ENCODE measurements at regions not wholly inside any gene's neighbourhood (a gene's known extent, or its start where the extent isn't known, plus 50 kb on each side); places are given as distances from the start of the nearest gene placed in this dataset.

GRCh38 chr15:38080651-38081275, 146.3 kb downstream of the TMCO5A start:
- Histone ChIP-seq H3K36me3 (ENCODE audit: control insufficient read depth in 1 of 2, insufficient read depth in 2 of 2, low read length in 2 of 2) (no peaks in the 10 kb centered on the region), H3K27me3 (ENCODE audit: insufficient read depth, low read length) (no peaks in the 10 kb centered on the region), H3K9me3 (ENCODE audit: control insufficient read depth in 1 of 2, insufficient read depth in 1 of 2, low read depth in 1 of 2, low read length in 2 of 2) (no peaks in the 10 kb centered on the region), H3K4me2 (ENCODE audit: low read length) (no peak overlapping the region), H3K4me1 (ENCODE audit: control insufficient read depth in 1 of 2, insufficient read depth in 2 of 2, low read length in 2 of 2) (no peaks in the 10 kb centered on the region), H3K79me2 (ENCODE audit: insufficient read depth, low read length) (no peaks in the 10 kb centered on the region), H3K9ac (ENCODE audit: low read length) (no peak overlapping the region), H4K20me1 (ENCODE audit: insufficient read depth) (no peaks in the 10 kb centered on the region), H2AFZ (ENCODE audit: low read depth, low read length, poor library complexity, severe bottlenecking) (no peak overlapping the region), H3K4me3 (replicated peaks in 1 of 2; ENCODE audit: low read depth in 1 of 2, low read length in 2 of 2) (no peak overlapping the region), H3K27ac (ENCODE audit: low read depth, low read length) (no peak overlapping the region), H3K9me2 (ENCODE audit: insufficient read depth) (no peaks in the 10 kb centered on the region)
- ChIA-PET CTCF (no interaction called here), POLR2A (no interaction called here), RAD21 (ENCODE audit: low non-redundant PET in 1 of 2, low total read pairs in 2 of 2, uncharacterized antibody in 2 of 2, unreplicated experiment in 2 of 2) (no interaction called here)
- no peak for ATAC-seq
- TF ChIP-seq TCF7L2 (IDR thresholded peaks at IDR 0.05; ENCODE audit: borderline replicate concordance, extremely low read depth, insufficient read depth, insufficient read length) (no peak), ZBTB33 (IDR thresholded peaks at IDR 0.05; ENCODE audit: extremely low read depth, insufficient replicate concordance, low read length) (no peak), RAD21 (IDR thresholded peaks at IDR 0.05; ENCODE audit: low read depth) (no peak), SIN3A (IDR thresholded peaks at IDR 0.05; ENCODE audit: low read depth) (no peak), POLR2AphosphoS5 (IDR thresholded peaks at IDR 0.05; ENCODE audit: low read depth, low read length) (no peak), ZFX (IDR thresholded peaks at IDR 0.05) (no peak), EGR1 (IDR thresholded peaks at IDR 0.05; ENCODE audit: low read depth) (no peak)
- no TSS peak for BruUV-seq (replicated peaks)
- intact Hi-C loops (cut with micrococcal nuclease) = no loop called here
- no peak for DNase-seq (ENCODE audit: low read depth, low spot score)

DNA sequence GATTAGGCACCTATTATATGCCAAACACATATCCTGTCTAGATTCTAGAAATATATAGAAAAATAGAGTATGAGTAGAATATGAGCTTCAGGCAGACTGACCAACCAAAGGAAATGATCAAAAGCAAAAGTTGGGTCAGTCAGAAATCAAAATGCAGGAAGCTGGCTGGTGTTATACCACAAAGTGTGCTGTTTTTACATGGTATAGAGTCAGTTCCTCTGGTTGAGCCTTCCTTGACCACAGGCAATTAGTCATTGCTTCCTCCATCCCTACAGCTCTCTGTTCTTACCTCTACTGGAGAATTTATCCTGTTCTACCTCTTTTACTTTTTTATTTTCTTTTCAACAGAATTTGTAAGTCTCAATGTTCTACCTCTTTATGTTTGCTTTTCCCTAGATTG, 149.8 kb downstream of the TMCO5A start:
- 0 out of 2 replicates have a peak, but pooled peaks cover 6% of the 10 kb centered on the region for H3K27me3 ChIP-seq (ENCODE audit: insufficient read depth, low read length)
- no TSS peak for BruUV-seq (replicated peaks)
- RAD21 ChIA-PET (ENCODE audit: low non-redundant PET in 1 of 2, low total read pairs in 2 of 2, uncharacterized antibody in 2 of 2, unreplicated experiment in 2 of 2) = no interaction called here
- no peaks in the 10 kb centered on the region for H3K9me3 ChIP-seq (ENCODE audit: control insufficient read depth in 1 of 2, insufficient read depth in 1 of 2, low read depth in 1 of 2, low read length in 2 of 2)
- H3K9me2 ChIP-seq (ENCODE audit: insufficient read depth) = no peaks in the 10 kb centered on the region
- ATAC-seq (no peak), DNase-seq (ENCODE audit: low read depth, low spot score) (no peak)
- H3K4me1 ChIP-seq (ENCODE audit: control insufficient read depth in 1 of 2, insufficient read depth in 2 of 2, low read length in 2 of 2) = no peaks in the 10 kb centered on the region
- no peaks in the 10 kb centered on the region for H4K20me1 ChIP-seq (ENCODE audit: insufficient read depth)
- CTCF ChIA-PET = no interaction called here
- no peaks in the 10 kb centered on the region for H3K79me2 ChIP-seq (ENCODE audit: insufficient read depth, low read length)
- intact Hi-C loops (cut with micrococcal nuclease) = no loop called here
- H3K4me3 ChIP-seq (replicated peaks in 1 of 2; ENCODE audit: low read depth in 1 of 2, low read length in 2 of 2) = no peak overlapping the region
- H2AFZ ChIP-seq (ENCODE audit: low read depth, low read length, poor library complexity, severe bottlenecking) = no peak overlapping the region
- no peak overlapping the region for H3K9ac ChIP-seq (ENCODE audit: low read length)
- no peaks in the 10 kb centered on the region for H3K36me3 ChIP-seq (ENCODE audit: control insufficient read depth in 1 of 2, insufficient read depth in 2 of 2, low read length in 2 of 2)
- no peak overlapping the region for H3K4me2 ChIP-seq (ENCODE audit: low read length)
- H3K27ac ChIP-seq (ENCODE audit: low read depth, low read length) = no peak overlapping the region
- POLR2A ChIA-PET = interaction anchor here (1.6 kb wide), 1 partner anchor 12 kb away, joined by 6 read pairs; no protein-coding TSS in a partner anchor
- TF ChIP-seq FOSL1 (IDR thresholded peaks at IDR 0.05; ENCODE audit: low read depth) (no peak), POLR2AphosphoS5 (IDR thresholded peaks at IDR 0.05; ENCODE audit: low read depth, low read length) (no peak), CBX3 (IDR thresholded peaks at IDR 0.05; ENCODE audit: low read depth) (no peak), TCF7L2 (IDR thresholded peaks at IDR 0.05; ENCODE audit: borderline replicate concordance, extremely low read depth, insufficient read depth, insufficient read length) (no peak), EGR1 (IDR thresholded peaks at IDR 0.05; ENCODE audit: low read depth) (no peak), MAX (IDR thresholded peaks at IDR 0.05) (no peak), RAD21 (IDR thresholded peaks at IDR 0.05; ENCODE audit: low read depth) (no peak), REST (IDR thresholded peaks at IDR 0.05; ENCODE audit: low read depth) (no peak), JUND (IDR thresholded peaks at IDR 0.05) (no peak), ZNF274 (IDR thresholded peaks at IDR 0.05; ENCODE audit: low read depth, low read length) (no peak), EZH2phosphoT487 (IDR thresholded peaks at IDR 0.05; ENCODE audit: borderline replicate concordance) (no peak), SIN3A (IDR thresholded peaks at IDR 0.05; ENCODE audit: low read depth) (no peak), CEBPB (IDR thresholded peaks at IDR 0.05; ENCODE audit: low read depth) (no peak)

Measured in HCT116 (cell line).